IMR-90 (cell line): ENCODE measurements at regions not wholly inside any gene's neighbourhood (a gene's known extent, or its start where the extent isn't known, plus 50 kb on each side); places are given as distances from the start of the nearest gene placed in this dataset.
A peak's percentile ranks its signal among the peaks of the same experiment; 100 is the strongest.

Experiments
- ATAC-seq: fragments of 200-7000 bp; cut with Tn5 transposase; 2 replicates; pipeline ENCODE4 v1.9.1; 2020; ENCODE audit warnings: low read depth, mild to moderate bottlenecking, moderate library complexity
- BruUV-seq: library from RNA; stranded (reverse); fragments of 400-500 nt; replicated peaks from 2 replicates; lab custom pipeline; 2021; lab: Mats Ljungman, UMichigan
- CTCF ChIA-PET: fragments of 300-600 bp; formaldehyde crosslinking; extraction: SDS; loops from one replicate; lab custom pipeline; 2021; ENCODE audit warnings: antibody characterized with exemption; lab: Yijun Ruan, JAX
- POLR2A ChIA-PET: fragments of 300-600 bp; sonication (Branson Sonifier 250); formaldehyde crosslinking; loops from one replicate; lab custom pipeline; 2022; ENCODE audit warnings: antibody characterized with exemption; ENCODE audit not compliant: unreplicated experiment; lab: Charles Lee
- DNase-seq: peaks from one replicate; pipeline ENCODE4 v3.0.0; 2013
- H2AFZ ChIP-seq: replicated peaks from 2 replicates; pipeline ENCODE3; 2013; ENCODE audit warnings: low read length, mild to moderate bottlenecking; ENCODE audit not compliant: poor library complexity
- H2AK5ac ChIP-seq: 2 replicates; pipeline ENCODE4 v1.6.1; 2013; ENCODE audit warnings: low read depth, low read length, inconsistent platforms
- H2AK9ac ChIP-seq: replicated peaks from 2 replicates; pipeline ENCODE3; 2013; ENCODE audit warnings: mild to moderate bottlenecking, low read depth, low read length, moderate library complexity; ENCODE audit not compliant: poor library complexity
- H2BK120ac ChIP-seq: 2 replicates; pipeline ENCODE4 v1.6.1; 2013; ENCODE audit warnings: low read depth, low read length, inconsistent platforms
- H2BK15ac ChIP-seq: 3 replicates; pipeline ENCODE4 v1.6.1; 2013; ENCODE audit warnings: low read depth, low read length, inconsistent platforms
- H2BK20ac ChIP-seq: 2 replicates; pipeline ENCODE4 v1.6.1; 2013; ENCODE audit warnings: low read depth, mild to moderate bottlenecking, inconsistent platforms, low read length, moderate library complexity
- H2BK5ac ChIP-seq: 2 replicates; pipeline ENCODE4 v1.6.1; 2013; ENCODE audit warnings: mild to moderate bottlenecking, low read depth, low read length, inconsistent platforms; ENCODE audit not compliant: poor library complexity, severe bottlenecking
- H3K14ac ChIP-seq: replicated peaks from 2 replicates; pipeline ENCODE4 v1.6.1; 2013; ENCODE audit warnings: low read depth, low read length, inconsistent platforms
- H3K18ac ChIP-seq: 2 replicates; pipeline ENCODE4 v1.6.1; 2013; ENCODE audit warnings: low read depth, low read length, control low read depth
- H3K23ac ChIP-seq: 2 replicates; pipeline ENCODE4 v1.6.1; 2013; ENCODE audit warnings: low read depth, low read length, inconsistent platforms
- H3K27ac ChIP-seq: 2 replicates; pipeline ENCODE4 v1.5.1; 2013; ENCODE audit warnings: mild to moderate bottlenecking, control low read depth, low read length; ENCODE audit not compliant: insufficient read depth
- H3K27me3 ChIP-seq: 2 replicates; pipeline ENCODE4 v1.6.1; 2013; ENCODE audit warnings: low read length; ENCODE audit not compliant: control insufficient read depth, insufficient read depth
- H3K36me3 ChIP-seq: 2 replicates; pipeline ENCODE4 v1.6.1; 2013; ENCODE audit warnings: low read length, mixed read lengths; ENCODE audit not compliant: control insufficient read depth, insufficient read depth
- H3K4ac ChIP-seq: 2 replicates; pipeline ENCODE4 v1.6.1; 2013; ENCODE audit warnings: low read depth, low read length, inconsistent platforms
- H3K4me1 ChIP-seq: 2 replicates; pipeline ENCODE4 v1.6.1; 2013; ENCODE audit warnings: low read length, mixed read lengths; ENCODE audit not compliant: control insufficient read depth, insufficient read depth
- H3K4me2 ChIP-seq: 2 replicates; pipeline ENCODE4 v1.6.1; 2013; ENCODE audit warnings: low read depth, mild to moderate bottlenecking, control low read depth, low read length, moderate library complexity
- H3K4me3 ChIP-seq: 2 replicates; pipeline ENCODE4 v1.5.1; 2013; ENCODE audit warnings: low read depth, mild to moderate bottlenecking, control low read depth, low read length, moderate library complexity; ENCODE audit not compliant: insufficient read depth
- H3K56ac ChIP-seq: 2 replicates; pipeline ENCODE4 v1.6.1; 2013; ENCODE audit warnings: low read length, inconsistent platforms; ENCODE audit not compliant: insufficient read depth; ENCODE audit errors: extremely low read depth
- H3K79me1 ChIP-seq, 2 experiments: 2 replicates each; pipeline ENCODE4 v1.6.1; 2013; ENCODE audit warnings: low read length in 2 of 2, inconsistent platforms in 1 of 2, low read depth in 1 of 2
- H3K9ac ChIP-seq: 2 replicates; pipeline ENCODE4 v1.6.1; 2013; ENCODE audit warnings: low read depth, low read length, control low read depth
- H3K9me1 ChIP-seq: 2 replicates; pipeline ENCODE4 v1.6.1; 2013; ENCODE audit warnings: low read length, inconsistent platforms; ENCODE audit not compliant: insufficient read depth
- H3K9me3 ChIP-seq: 2 replicates; pipeline ENCODE4 v1.6.1; 2013; ENCODE audit warnings: low read length; ENCODE audit not compliant: control insufficient read depth, insufficient read depth
- H4K20me1 ChIP-seq: 2 replicates; pipeline ENCODE4 v1.6.1; 2013; ENCODE audit warnings: low read length, inconsistent platforms; ENCODE audit not compliant: insufficient read depth
- H4K5ac ChIP-seq: 2 replicates; pipeline ENCODE4 v1.6.1; 2013; ENCODE audit warnings: mild to moderate bottlenecking, low read depth, low read length, control low read depth
- H4K8ac ChIP-seq, 2 experiments: 2 replicates each; pipeline ENCODE4 v1.6.1; 2013; ENCODE audit warnings: low read depth in 2 of 2, low read length in 2 of 2, control low read depth in 1 of 2, inconsistent platforms in 1 of 2
- H4K91ac ChIP-seq: 2 replicates; pipeline ENCODE4 v1.6.1; 2013; ENCODE audit warnings: low read depth, low read length, inconsistent platforms; ENCODE audit not compliant: insufficient read depth
- CHD1 ChIP-seq: IDR thresholded peaks from 2 replicates; pipeline ENCODE4 v1.6.1; 2012; ENCODE audit warnings: low read depth, low read length, improper control_type of control experiment
- FOS ChIP-seq: fragments of 150-350 bp; IDR thresholded peaks from 2 replicates; pipeline ENCODE4 v1.6.1; 2016; ENCODE audit warnings: low read depth, low read length
- NFE2L2 ChIP-seq: fragments of 150-350 bp; IDR thresholded peaks from 2 replicates; pipeline ENCODE4 v1.6.1; 2016; ENCODE audit warnings: low read depth, mild to moderate bottlenecking, low read length
- POLR2A ChIP-seq: IDR thresholded peaks from 2 replicates; pipeline ENCODE4 v1.6.1; 2012; ENCODE audit warnings: mild to moderate bottlenecking, low read depth, low read length
- RAD21 ChIP-seq: IDR thresholded peaks from 2 replicates; pipeline ENCODE4 v1.6.1; 2012; ENCODE audit warnings: low read length, improper control_type of control experiment
- RCOR1 ChIP-seq: IDR thresholded peaks from 2 replicates; pipeline ENCODE4 v1.6.1; 2012; ENCODE audit warnings: mild to moderate bottlenecking, low read length, improper control_type of control experiment; ENCODE audit not compliant: insufficient replicate concordance
- RFX5 ChIP-seq: IDR thresholded peaks from 2 replicates; pipeline ENCODE4 v1.8.0; 2012; ENCODE audit warnings: low read depth, mild to moderate bottlenecking, low read length, moderate library complexity
- SMC3 ChIP-seq: fragments of 150-350 bp; IDR thresholded peaks from 2 replicates; pipeline ENCODE4 v1.6.1; 2016; ENCODE audit warnings: low read depth, mild to moderate bottlenecking, antibody characterized with exemption, low read length, moderate library complexity
- USF2 ChIP-seq: fragments of 150-350 bp; IDR thresholded peaks from 2 replicates; pipeline ENCODE4 v1.6.1; 2017; ENCODE audit warnings: mild to moderate bottlenecking, antibody characterized with exemption, low read length, low read depth
- WGBS, 2 experiments: methylation state at CpG; one replicate each; pipeline versions ENCODE4 v1.1.5 to v1.1.7; 2013; ENCODE audit warnings: missing lambda C conversion rate in 2 of 2; ENCODE audit not compliant: insufficient read length in 1 of 2; ENCODE audit errors: extremely low coverage in 2 of 2; 5-methylcytosine and 5-hydroxymethylcytosine counted together
- dilution Hi-C: fragments of 300-500 bp; cut with HindIII; formaldehyde crosslinking; loops from one replicate; pipeline ENCODE4 v1.14.3; 2018; ENCODE audit warnings: low sequenced_read_pairs; ENCODE audit not compliant: unreplicated experiment
- in situ Hi-C: fragments of 300-500 bp; cut with MboI; formaldehyde crosslinking; loops from 3 replicates; pipeline ENCODE4 v1.14.3; 2019; ENCODE audit warnings: low sequenced_read_pairs, inconsistent platforms, mixed read lengths
- intact Hi-C: fragments of 100-400 bp; cut with micrococcal nuclease; formaldehyde crosslinking; loops from 2 replicates; pipeline ENCODE4 v1.10.0; 2022
- TF ChIP-seq, protein P1 (sequence below): conservative IDR thresholded peaks from 2 replicates; pipeline ENCODE4 v1.5.1; 2012; ENCODE audit warnings: mild to moderate bottlenecking, low read depth, low read length, improper control_type of control experiment

- Histone ChIP-seq H3K4me2 (no peak overlapping the region), H3K27ac (no peak overlapping the region), H3K27me3 (peaks cover 3% of the 10 kb centered on the region; the same call in 1 of the 2 replicates), H2BK120ac (no peak overlapping the region), H4K5ac (no peak overlapping the region), H3K79me1 (no peaks in the 10 kb centered on the region), H2AK5ac (no peak overlapping the region), H3K14ac (no peak overlapping the region), H4K8ac (no peak overlapping the region), H4K91ac (no peak overlapping the region), H3K36me3 (no peaks in the 10 kb centered on the region), H3K4me3 (no peak overlapping the region), H3K9me1 (0 out of 2 replicates have a peak, but pooled peaks cover 7% of the 10 kb centered on the region), H3K9ac (no peak overlapping the region), H2AFZ (peak overlapping the region; percentile 14), H2AK9ac (no peak overlapping the region), H2BK15ac (no peak overlapping the region), H2BK20ac (no peak overlapping the region), H3K4me1 (no peaks in the 10 kb centered on the region), H3K56ac (no peak overlapping the region), H3K4ac (no peak overlapping the region), H2BK5ac (peak overlapping the region; percentile 93), H3K18ac (no peak overlapping the region), H3K9me3 (no peaks in the 10 kb centered on the region), H3K23ac (no peak overlapping the region), H4K20me1 (peaks cover 4% of the 10 kb centered on the region; the same call in 1 of the 2 replicates)
- BruUV-seq: no TSS peak
- no peak for TF ChIP-seq USF2
- TF ChIP-seq, protein P1, sequence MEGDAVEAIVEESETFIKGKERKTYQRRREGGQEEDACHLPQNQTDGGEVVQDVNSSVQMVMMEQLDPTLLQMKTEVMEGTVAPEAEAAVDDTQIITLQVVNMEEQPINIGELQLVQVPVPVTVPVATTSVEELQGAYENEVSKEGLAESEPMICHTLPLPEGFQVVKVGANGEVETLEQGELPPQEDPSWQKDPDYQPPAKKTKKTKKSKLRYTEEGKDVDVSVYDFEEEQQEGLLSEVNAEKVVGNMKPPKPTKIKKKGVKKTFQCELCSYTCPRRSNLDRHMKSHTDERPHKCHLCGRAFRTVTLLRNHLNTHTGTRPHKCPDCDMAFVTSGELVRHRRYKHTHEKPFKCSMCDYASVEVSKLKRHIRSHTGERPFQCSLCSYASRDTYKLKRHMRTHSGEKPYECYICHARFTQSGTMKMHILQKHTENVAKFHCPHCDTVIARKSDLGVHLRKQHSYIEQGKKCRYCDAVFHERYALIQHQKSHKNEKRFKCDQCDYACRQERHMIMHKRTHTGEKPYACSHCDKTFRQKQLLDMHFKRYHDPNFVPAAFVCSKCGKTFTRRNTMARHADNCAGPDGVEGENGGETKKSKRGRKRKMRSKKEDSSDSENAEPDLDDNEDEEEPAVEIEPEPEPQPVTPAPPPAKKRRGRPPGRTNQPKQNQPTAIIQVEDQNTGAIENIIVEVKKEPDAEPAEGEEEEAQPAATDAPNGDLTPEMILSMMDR: no peak
- TF ChIP-seq POLR2A: no peak
- TF ChIP-seq CHD1: no peak
- no peak for TF ChIP-seq SMC3
- no peak for TF ChIP-seq NFE2L2
- no peak for TF ChIP-seq RAD21
- TF ChIP-seq FOS: no peak
- no peak for TF ChIP-seq RFX5
- TF ChIP-seq RCOR1: no peak
- ATAC-seq: no peak
- DNase-seq: no peak
- ChIA-PET CTCF (no interaction called here), POLR2A (no interaction called here)
- WGBS, 2 experiments: 41 to 100% methylated on average over 1 to 7 of the region's 10 CpGs
- in situ Hi-C loops: no loop called here
- intact Hi-C loops: no loop called here
- dilution Hi-C loops: no loop called here
These were observed 100.3 kb downstream of the UBIAD1 start for GRCh38 chr1:11373029-11373894.
